BLaER1 treated with 17β-estradiol and CSF1 and Interleukin-3, amounts not matched to agents 10 nM and 100 nM (cell line): ENCODE measurements at regions not wholly inside any gene's neighbourhood (a gene's known extent, or its start where the extent isn't known, plus 50 kb on each side); places are given as distances from the start of the nearest gene placed in this dataset.
"Not testable (repeated sequence)": the region's sequence is repeated elsewhere in the genome, so short reads cannot be mapped to it uniquely, and the experiment has no call there.

Experiments used
- H3K27ac ChIP-seq, 11 experiments: shearing (Covaris generic); formaldehyde crosslinking; 2 replicates each; pipeline ENCODE4 v1.8.1; 2022
- H3K27me3 ChIP-seq, 11 experiments: shearing (Covaris generic); formaldehyde crosslinking; 2 replicates each; pipeline ENCODE4 v1.8.1; 2022
- H3K36me3 ChIP-seq, 11 experiments: shearing (Covaris generic); formaldehyde crosslinking; 2 replicates each; pipeline ENCODE4 v1.8.1; 2022
- H3K4me1 ChIP-seq, 10 experiments: shearing (Covaris generic); formaldehyde crosslinking; 2 replicates each; pipeline ENCODE4 v1.8.1; 2022
- H3K4me2 ChIP-seq, 11 experiments: shearing (Covaris generic); formaldehyde crosslinking; 2 replicates each; pipeline ENCODE4 v1.8.1; 2022
- H3K4me3 ChIP-seq, 10 experiments: shearing (Covaris generic); formaldehyde crosslinking; 2 replicates each; pipeline ENCODE4 v1.8.1; 2022
- H3K9ac ChIP-seq, 11 experiments: shearing (Covaris generic); formaldehyde crosslinking; 2 replicates each; pipeline ENCODE4 v1.8.1; 2022
- H3K9me3 ChIP-seq, 11 experiments: shearing (Covaris generic); formaldehyde crosslinking; replicated peaks in 1 of 11; 2 replicates each; pipeline ENCODE4 v1.8.1; 2022
- H4K20me1 ChIP-seq, 11 experiments: shearing (Covaris generic); formaldehyde crosslinking; 2 replicates each; pipeline ENCODE4 v1.8.1; 2022
- Cebpa-rat ChIP-seq, 11 experiments: shearing (Covaris generic); IDR thresholded peaks; 2 replicates each; pipeline ENCODE4 v1.8.1; 2022

- no peak for TF ChIP-seq Cebpa-rat (IDR thresholded peaks at IDR 0.05)
- no peaks in the 10 kb centered on the region for H3K36me3 ChIP-seq
- H3K9ac ChIP-seq: no peak overlapping the region
- H3K27me3 ChIP-seq: no peaks in the 10 kb centered on the region
- H3K4me3 ChIP-seq: no peak overlapping the region
- peaks cover 0 to 7% (median 0%) of the 10 kb centered on the region in 11 experiments; a peak in 2 of 22 replicates for H3K9me3 ChIP-seq
- peak overlapping the region in 1 of 11 experiments; percentile 47; a peak in 2 of 22 replicates for H3K4me2 ChIP-seq
- no peaks in the 10 kb centered on the region for H4K20me1 ChIP-seq
- H3K4me1 ChIP-seq: peaks cover 0 to 10% (median 6%) of the 10 kb centered on the region in 10 experiments; a peak in 7 of 20 replicates
- H3K27ac ChIP-seq: no peak overlapping the region
Measured at GRCh38 chr10:22158426-22158825, 59.4 kb downstream of the EBLN1 start.

- no peaks in the 10 kb centered on the region for H3K36me3 ChIP-seq
- no peaks in the 10 kb centered on the region for H4K20me1 ChIP-seq
- H3K4me2 ChIP-seq: no peak overlapping the region
- no peak overlapping the region for H3K9ac ChIP-seq
- no peak overlapping the region for H3K27ac ChIP-seq
- peaks cover 0 to 10% (median 6%) of the 10 kb centered on the region in 10 experiments; a peak in 7 of 20 replicates for H3K4me1 ChIP-seq
- no peaks in the 10 kb centered on the region for H3K27me3 ChIP-seq
- H3K4me3 ChIP-seq: no peak overlapping the region
- peaks cover under 1 to 21% (median 2%) of the 10 kb centered on the region in 11 experiments; a peak in 17 of 22 replicates for H3K9me3 ChIP-seq
- TF ChIP-seq Cebpa-rat (IDR thresholded peaks at IDR 0.05): no peak
Measured at GRCh38 chr10:22156750-22157149, 61.1 kb downstream of the EBLN1 start.

- Histone ChIP-seq H3K9me3 (peaks cover 12 to 39% (median 15%) of the 10 kb centered on the region in 11 experiments), H3K4me2 (no peak overlapping the region), H3K9ac (no peak overlapping the region), H3K4me1 (no peaks in the 10 kb centered on the region), H3K27ac (no peak overlapping the region), H3K27me3 (no peaks in the 10 kb centered on the region), H3K4me3 (no peak overlapping the region), H4K20me1 (no peaks in the 10 kb centered on the region), H3K36me3 (no peaks in the 10 kb centered on the region; a peak in 1 of 22 replicates)
- TF ChIP-seq Cebpa-rat (IDR thresholded peaks at IDR 0.05): no peak
Measured at GRCh38 chr10:22152403-22152802, 65.4 kb downstream of the EBLN1 start.

GRCh38 chr10:22150842-22151241 lies 67.0 kb downstream of the EBLN1 start:
- Histone ChIP-seq H3K27ac (no peak overlapping the region), H3K4me1 (no peaks in the 10 kb centered on the region), H3K9me3 (peaks cover 18 to 45% (median 20%) of the 10 kb centered on the region in 11 experiments), H3K4me2 (no peak overlapping the region), H3K27me3 (no peaks in the 10 kb centered on the region), H4K20me1 (no peaks in the 10 kb centered on the region), H3K36me3 (no peaks in the 10 kb centered on the region; a peak in 1 of 22 replicates), H3K4me3 (no peak overlapping the region), H3K9ac (no peak overlapping the region)
- no peak for TF ChIP-seq Cebpa-rat (IDR thresholded peaks at IDR 0.05)

GRCh38 chr10:22148961-22149360 lies 68.9 kb downstream of the EBLN1 start:
- Histone ChIP-seq H3K4me1 (no peaks in the 10 kb centered on the region), H3K36me3 (no peaks in the 10 kb centered on the region; a peak in 1 of 22 replicates), H3K9me3 (peaks cover 24 to 56% (median 29%) of the 10 kb centered on the region in 11 experiments), H3K27me3 (no peaks in the 10 kb centered on the region), H3K9ac (no peak overlapping the region), H4K20me1 (no peaks in the 10 kb centered on the region), H3K4me3 (no peak overlapping the region), H3K27ac (no peak overlapping the region), H3K4me2 (no peak overlapping the region)
- no peak for TF ChIP-seq Cebpa-rat (IDR thresholded peaks at IDR 0.05)

- H3K4me2 ChIP-seq, H3K27ac ChIP-seq, H3K4me1 ChIP-seq, H4K20me1 ChIP-seq, H3K4me3 ChIP-seq, H3K9ac ChIP-seq, H3K27me3 ChIP-seq, H3K36me3 ChIP-seq: not testable (repeated sequence)
- H3K9me3 ChIP-seq: peaks cover 15 to 34% (median 18%) of the 10 kb centered on the region in 11 experiments
Measured at GRCh38 chr10:22145873-22146272, 71.9 kb downstream of the EBLN1 start.

GRCh38 chr10:22137542-22137941 lies 80.3 kb downstream of the EBLN1 start:
- H3K9ac ChIP-seq: no peak overlapping the region
- no peak overlapping the region for H3K27ac ChIP-seq
- no peak overlapping the region for H3K4me2 ChIP-seq
- H3K36me3 ChIP-seq: no peaks in the 10 kb centered on the region
- H3K4me3 ChIP-seq: no peak overlapping the region
- H3K4me1 ChIP-seq: peaks cover 22 to 30% (median 25%) of the 10 kb centered on the region in 10 experiments
- H3K27me3 ChIP-seq: no peaks in the 10 kb centered on the region
- peaks cover 0 to 30% (median 10%) of the 10 kb centered on the region in 11 experiments; a peak in 14 of 22 replicates for H3K9me3 ChIP-seq
- H4K20me1 ChIP-seq: no peaks in the 10 kb centered on the region
- TF ChIP-seq Cebpa-rat (IDR thresholded peaks at IDR 0.05): no peak

GRCh38 chr10:22135591-22135990 lies 82.2 kb downstream of the EBLN1 start:
- H4K20me1 ChIP-seq: no peaks in the 10 kb centered on the region
- no peaks in the 10 kb centered on the region for H3K36me3 ChIP-seq
- H3K9me3 ChIP-seq: peaks cover 0 to 21% (median 10%) of the 10 kb centered on the region in 11 experiments; a peak in 13 of 22 replicates
- no peak overlapping the region for H3K9ac ChIP-seq
- TF ChIP-seq Cebpa-rat (IDR thresholded peaks at IDR 0.05): no peak
- no peak overlapping the region for H3K4me3 ChIP-seq
- H3K4me1 ChIP-seq: peaks cover 22 to 31% (median 25%) of the 10 kb centered on the region in 10 experiments
- H3K27me3 ChIP-seq: no peaks in the 10 kb centered on the region
- no peak overlapping the region for H3K4me2 ChIP-seq
- peak overlapping the region in 1 of 11 experiments; percentile 5; a peak in 2 of 22 replicates for H3K27ac ChIP-seq

- H3K27ac ChIP-seq: peak overlapping the region in 10 of 11 experiments; percentile 38 to 78 (median 70); a peak in 18 of 22 replicates
- H4K20me1 ChIP-seq: no peaks in the 10 kb centered on the region
- H3K9ac ChIP-seq: peak overlapping the region in 9 of 11 experiments; percentile 21 to 63 (median 56); a peak in 16 of 22 replicates
- peak overlapping the region; percentile 59 to 87 (median 75) for H3K4me2 ChIP-seq
- H3K27me3 ChIP-seq: no peaks in the 10 kb centered on the region
- peaks cover 22 to 31% (median 25%) of the 10 kb centered on the region in 10 experiments for H3K4me1 ChIP-seq
- H3K4me3 ChIP-seq: peak overlapping the region in 3 of 10 experiments; percentile 15 to 33 (median 22); a peak in 4 of 20 replicates
- TF ChIP-seq Cebpa-rat (IDR thresholded peaks at IDR 0.05): no peak
- H3K9me3 ChIP-seq: peaks cover 0 to 14% (median 7%) of the 10 kb centered on the region in 11 experiments; a peak in 11 of 22 replicates
- H3K36me3 ChIP-seq: no peaks in the 10 kb centered on the region
Measured at GRCh38 chr10:22133749-22134624, 83.8 kb downstream of the EBLN1 start.

- not testable (repeated sequence) for H3K27ac ChIP-seq, H3K9ac ChIP-seq, H4K20me1 ChIP-seq, H3K9me3 ChIP-seq, H3K27me3 ChIP-seq, H3K4me3 ChIP-seq, H3K4me2 ChIP-seq, H3K36me3 ChIP-seq
- peaks cover 22 to 31% (median 25%) of the 10 kb centered on the region in 10 experiments for H3K4me1 ChIP-seq
Measured at GRCh38 chr10:22130824-22131223, 87.0 kb downstream of the EBLN1 start.

- H3K9me3 ChIP-seq, H3K4me2 ChIP-seq, H3K36me3 ChIP-seq, H4K20me1 ChIP-seq, H3K27ac ChIP-seq, H3K4me3 ChIP-seq, H3K9ac ChIP-seq, H3K27me3 ChIP-seq: not testable (repeated sequence)
- H3K4me1 ChIP-seq: peaks cover 20 to 22% (median 21%) of the 10 kb centered on the region in 10 experiments
Measured at GRCh38 chr10:22129612-22130011, 88.2 kb downstream of the EBLN1 start.

GRCh38 chr10:22121181-22121580 lies 96.6 kb downstream of the EBLN1 start:
- not testable (repeated sequence) for H3K9ac ChIP-seq, H4K20me1 ChIP-seq, H3K27ac ChIP-seq, H3K36me3 ChIP-seq, H3K4me2 ChIP-seq, H3K27me3 ChIP-seq, H3K4me1 ChIP-seq, H3K4me3 ChIP-seq
- peaks cover 8 to 15% (median 13%) of the 10 kb centered on the region in 11 experiments; a peak in 20 of 22 replicates for H3K9me3 ChIP-seq

GRCh38 chr10:22120072-22120471 lies 97.7 kb downstream of the EBLN1 start:
- not testable (repeated sequence) for H3K4me3 ChIP-seq, H3K27ac ChIP-seq, H4K20me1 ChIP-seq, H3K9ac ChIP-seq, H3K4me1 ChIP-seq, H3K4me2 ChIP-seq, H3K27me3 ChIP-seq, H3K36me3 ChIP-seq
- H3K9me3 ChIP-seq: peaks cover 8 to 15% (median 13%) of the 10 kb centered on the region in 11 experiments; a peak in 20 of 22 replicates
